GM19324 (cell line): ENCODE measurements at regions not wholly inside any gene's neighbourhood (a gene's known extent, or its start where the extent isn't known, plus 50 kb on each side); places are given as distances from the start of the nearest gene placed in this dataset.
"Not testable (repeated sequence)": the region's sequence is repeated elsewhere in the genome, so short reads cannot be mapped to it uniquely, and the experiment has no call there.

ENCODE experiments used
- ATAC-seq: cut with Tn5 transposase; IDR thresholded peaks from one replicate; pipeline ENCODE4 v1.9.1; 2021; ENCODE audit warnings: mild to moderate bottlenecking, moderate library complexity; ENCODE audit not compliant: unreplicated experiment, low FRiP score

DNA sequence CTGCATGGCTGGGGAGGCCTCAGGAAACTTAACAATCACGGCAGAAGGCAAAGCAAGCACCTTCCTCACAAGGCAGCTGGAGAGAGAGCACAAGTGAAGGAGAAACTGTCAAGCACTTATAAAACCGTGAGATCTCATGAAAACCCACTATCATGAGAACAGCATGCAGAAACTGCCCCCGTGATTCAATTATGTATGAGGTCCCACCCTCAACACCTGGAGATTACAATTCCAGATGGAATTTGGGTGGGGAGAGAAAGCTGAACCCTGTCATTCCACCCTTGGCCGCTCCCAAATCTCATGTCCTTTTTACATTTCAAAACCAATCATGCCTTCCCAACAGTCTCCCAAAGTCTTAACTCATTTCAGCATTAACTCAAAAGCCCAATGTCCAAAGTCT lies 107.2 kb upstream of the ECI2 start:
- no peak for ATAC-seq

DNA sequence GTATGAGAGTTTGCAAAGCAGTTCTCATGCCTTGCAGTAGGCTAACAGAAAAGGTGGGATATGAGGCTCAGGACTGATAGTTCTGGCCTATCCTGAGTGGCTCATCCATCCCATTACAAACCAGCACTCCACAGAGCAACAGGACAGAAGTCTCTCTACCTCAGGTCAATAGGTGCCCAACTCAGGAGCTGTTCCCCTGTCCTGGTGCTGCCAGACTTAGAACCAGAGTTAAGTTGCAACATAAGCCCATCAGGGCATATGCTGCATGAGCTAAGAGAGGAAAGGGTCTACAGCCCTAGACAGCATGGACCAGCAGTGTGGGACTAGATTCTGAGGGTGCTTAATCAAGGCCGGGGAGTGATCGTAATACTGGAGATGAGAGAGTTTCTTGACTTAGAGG lies 104.8 kb upstream of the ECI2 start:
- no peak for ATAC-seq

DNA sequence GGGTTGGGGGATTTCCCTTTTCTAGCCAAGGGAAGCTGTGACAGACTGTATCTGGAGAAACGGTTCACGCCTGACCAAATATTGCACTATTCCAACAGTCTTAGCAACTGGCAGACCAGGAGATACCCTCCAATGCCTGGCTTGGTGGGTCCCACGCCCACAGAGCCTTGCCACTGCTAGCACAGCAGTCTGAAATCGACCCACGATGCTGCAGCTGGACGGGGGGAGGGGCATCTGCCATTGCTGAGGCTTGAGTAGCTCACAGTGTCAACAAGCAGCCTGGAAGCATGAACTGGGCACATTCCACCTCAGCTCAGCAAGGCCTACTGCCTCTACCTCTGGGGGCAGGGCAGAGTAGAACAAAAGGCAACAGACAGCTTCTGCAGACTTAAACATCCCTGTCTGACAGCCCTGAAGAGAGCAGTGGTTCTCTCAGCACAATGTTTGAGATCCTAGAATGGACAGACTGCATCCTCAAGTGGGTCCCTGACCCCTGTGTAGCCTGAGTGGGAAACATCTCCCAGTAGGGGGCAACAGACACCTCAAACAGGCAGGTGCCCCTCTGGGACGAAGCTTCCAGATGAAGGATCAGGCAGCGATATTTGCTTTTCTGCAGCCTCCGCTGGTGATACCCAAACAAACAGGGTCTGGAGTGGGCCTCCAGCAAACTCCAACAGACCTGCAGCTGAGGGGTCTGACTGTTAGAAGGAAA lies 89.9 kb upstream of the ECI2 start:
- no peak for ATAC-seq

DNA sequence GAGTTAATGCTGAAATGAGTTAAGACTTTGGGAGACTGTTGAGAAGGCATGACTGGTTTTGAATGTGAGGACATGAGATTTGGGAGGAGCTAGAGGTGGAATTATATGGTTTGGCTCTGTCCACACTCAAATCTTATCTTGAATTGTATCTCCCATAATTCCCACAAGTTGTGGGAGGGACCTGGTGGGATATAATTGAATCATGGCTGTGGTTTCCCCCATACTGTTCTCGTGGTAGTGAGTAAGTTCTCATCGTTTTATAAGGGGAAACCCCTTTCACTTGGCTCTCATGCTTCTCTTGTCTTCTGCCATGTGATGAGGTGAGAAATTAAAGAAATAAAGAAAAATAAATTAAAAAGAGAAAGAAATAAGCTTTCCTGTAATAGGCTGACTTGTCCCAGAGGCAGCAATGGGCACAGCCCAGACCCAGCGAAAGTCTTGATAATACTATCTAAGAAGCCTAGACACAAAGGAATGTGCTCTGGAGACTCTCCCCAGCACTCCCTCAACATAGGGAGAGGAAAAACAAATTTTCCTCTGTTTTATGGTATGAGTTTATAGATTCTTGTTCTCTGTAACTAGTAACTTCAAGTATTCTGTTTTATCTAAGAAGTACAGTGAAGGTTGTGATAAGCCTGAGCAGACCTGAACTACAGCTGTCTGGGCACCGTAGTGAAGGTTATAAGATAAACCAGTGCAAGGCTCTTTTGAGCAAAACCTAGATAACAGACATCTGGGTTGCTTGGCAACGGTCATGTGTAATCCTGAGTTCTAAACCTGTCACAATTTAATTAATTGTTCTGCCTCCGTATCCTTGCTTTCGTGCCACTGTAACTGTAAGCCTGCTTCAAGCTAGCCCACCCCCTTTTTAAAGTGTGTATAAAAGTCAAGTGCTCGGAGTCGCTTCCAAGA lies 88.9 kb upstream of the ECI2 start:
- no peak for ATAC-seq

DNA sequence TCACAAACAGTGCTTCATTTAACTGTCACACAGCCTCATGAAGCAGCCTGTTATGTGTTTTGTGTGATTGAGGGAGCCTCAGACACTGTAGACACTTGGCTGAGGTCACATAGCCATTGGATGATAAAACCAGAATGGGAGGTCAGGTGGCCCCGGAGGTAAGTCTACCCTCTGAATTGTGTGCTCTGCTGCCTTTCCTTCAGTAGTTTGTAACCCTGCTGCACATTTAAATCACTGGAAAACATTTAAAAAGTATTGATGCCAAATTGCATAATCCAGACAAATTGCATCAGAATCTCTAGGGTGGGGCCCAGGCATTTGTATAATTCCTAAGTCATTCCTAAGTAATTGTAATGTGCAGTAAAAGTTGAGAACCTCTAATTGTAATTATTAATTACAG lies 85.2 kb upstream of the ECI2 start:
- ATAC-seq, result no peak

DNA sequence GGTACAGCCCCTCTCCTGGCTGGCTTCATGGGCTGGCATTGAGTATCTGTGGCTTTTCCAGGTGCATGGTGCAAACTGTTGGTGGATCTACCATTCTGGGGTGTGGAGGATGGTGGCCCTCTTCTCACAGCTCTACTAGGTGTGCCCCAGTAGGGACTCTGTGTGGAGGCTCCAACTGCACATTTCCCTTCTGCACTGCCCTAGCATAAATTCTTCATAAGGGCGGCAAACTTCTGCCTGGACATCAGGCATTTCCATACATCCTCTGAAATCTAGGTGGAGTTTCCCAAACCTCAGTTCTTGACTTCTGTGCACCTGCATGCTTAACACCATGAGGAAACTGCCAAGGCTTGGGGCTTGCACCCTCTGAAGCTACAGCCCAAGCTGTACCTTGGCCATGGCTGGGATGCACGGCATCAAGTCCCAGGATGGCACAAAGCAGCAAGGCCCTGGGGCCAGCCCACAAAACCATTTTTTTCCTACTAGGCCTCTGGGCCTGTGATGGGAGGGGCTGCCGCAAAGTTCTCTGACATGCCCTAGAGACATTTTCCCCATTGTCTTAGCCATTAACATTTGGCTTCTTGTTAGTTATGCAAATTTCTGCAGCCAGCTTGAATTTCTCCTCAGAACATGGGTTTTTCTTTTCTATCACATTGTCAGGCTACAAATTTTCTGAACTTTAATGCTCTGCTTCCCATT lies 83.4 kb upstream of the ECI2 start:
- not testable (repeated sequence) for ATAC-seq

DNA sequence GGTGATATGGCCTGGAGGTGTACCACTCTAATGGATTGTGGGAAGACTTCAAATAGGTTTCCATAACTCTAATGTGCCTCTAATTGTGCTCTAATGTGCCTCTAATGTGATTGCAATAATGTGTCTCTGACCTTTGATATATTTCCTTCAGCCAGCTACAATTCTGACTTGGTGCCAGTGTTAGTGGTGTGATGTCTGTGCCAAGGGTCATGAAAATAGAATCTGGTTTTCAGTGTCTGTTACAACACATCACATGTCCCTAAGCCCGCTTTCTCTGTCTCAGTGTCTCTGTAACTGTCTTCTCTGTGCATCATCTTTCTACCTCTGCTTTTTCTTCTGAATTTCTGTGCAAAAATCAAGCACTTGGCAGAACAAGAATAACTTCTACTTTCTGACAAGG lies 77.2 kb upstream of the ECI2 start:
- no peak for ATAC-seq

DNA sequence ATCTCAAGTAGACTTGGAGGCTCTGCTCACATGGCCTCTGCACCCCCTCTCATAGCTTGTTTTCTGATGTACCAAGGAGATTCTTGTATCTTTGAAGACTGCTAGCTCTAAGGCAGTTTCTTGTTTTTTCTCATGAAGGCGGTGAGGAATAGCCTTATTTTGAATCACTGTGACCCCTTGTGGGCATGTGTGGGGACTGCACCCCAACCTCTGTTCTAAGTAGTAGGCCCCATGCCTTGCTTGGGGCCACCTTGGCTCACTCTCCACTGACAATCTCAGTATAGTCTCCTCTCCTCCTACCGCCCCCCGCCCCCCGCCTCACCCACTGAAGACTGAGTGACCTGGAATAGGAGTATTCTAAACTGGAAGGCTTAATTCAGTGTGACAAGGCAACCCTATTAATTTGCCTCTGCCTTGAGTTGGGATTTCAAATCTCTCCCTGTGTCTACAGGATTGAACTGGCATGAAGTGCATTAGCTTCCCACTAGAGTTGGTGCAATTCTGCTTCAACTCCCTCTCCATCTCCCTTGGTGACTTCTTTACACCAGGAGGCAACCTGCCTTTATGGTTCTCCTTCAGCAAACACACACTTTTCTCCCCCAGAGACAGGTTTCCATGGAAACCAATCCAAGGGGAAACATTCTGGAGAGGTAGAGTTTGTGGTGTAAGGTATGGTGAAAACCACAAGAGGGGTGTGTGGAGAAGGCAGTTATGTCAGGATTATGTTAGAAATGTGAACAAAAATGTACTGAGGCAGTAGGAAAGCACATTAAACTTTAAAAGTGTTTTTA lies 75.4 kb upstream of the ECI2 start:
- no peak for ATAC-seq

DNA sequence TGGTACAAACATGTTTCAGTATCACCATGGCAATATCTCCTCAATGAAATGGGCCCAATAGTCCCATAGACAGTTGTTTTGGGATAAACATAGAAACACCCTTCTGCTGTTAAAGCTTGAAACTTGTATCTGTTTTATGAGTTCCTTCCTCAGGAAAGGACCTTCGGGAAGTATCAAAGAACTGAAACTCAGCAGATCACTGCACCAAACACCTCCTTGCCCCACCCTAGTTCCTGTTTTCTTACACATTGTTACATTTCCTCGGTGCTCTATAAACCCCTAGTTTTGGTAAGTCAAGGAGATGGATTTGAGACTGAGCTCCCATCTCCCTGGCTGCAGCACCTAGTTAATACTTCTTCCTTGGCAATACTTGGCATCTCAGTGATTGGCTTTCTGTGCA lies 73.8 kb upstream of the ECI2 start:
- ATAC-seq, result no peak

DNA sequence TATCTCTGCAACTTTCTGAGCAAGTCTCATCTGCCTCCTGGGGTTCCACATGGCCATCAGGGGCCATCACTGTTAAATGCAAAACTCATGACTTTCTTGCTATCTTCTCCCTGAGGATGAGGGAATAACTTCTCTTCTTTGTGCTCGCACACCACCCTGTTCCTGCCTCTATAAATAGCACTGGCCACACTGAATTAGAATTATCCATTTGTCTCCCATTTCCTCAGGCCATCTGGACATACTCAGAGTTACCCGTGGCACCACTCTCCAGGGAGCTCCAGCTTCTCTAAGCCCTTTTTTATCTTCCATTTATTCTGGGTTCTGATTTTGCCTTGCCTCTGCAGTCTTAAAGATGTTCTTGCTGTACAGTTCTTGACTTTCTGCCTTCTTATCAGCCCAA lies 72.8 kb upstream of the ECI2 start:
- ATAC-seq, result no peak

DNA sequence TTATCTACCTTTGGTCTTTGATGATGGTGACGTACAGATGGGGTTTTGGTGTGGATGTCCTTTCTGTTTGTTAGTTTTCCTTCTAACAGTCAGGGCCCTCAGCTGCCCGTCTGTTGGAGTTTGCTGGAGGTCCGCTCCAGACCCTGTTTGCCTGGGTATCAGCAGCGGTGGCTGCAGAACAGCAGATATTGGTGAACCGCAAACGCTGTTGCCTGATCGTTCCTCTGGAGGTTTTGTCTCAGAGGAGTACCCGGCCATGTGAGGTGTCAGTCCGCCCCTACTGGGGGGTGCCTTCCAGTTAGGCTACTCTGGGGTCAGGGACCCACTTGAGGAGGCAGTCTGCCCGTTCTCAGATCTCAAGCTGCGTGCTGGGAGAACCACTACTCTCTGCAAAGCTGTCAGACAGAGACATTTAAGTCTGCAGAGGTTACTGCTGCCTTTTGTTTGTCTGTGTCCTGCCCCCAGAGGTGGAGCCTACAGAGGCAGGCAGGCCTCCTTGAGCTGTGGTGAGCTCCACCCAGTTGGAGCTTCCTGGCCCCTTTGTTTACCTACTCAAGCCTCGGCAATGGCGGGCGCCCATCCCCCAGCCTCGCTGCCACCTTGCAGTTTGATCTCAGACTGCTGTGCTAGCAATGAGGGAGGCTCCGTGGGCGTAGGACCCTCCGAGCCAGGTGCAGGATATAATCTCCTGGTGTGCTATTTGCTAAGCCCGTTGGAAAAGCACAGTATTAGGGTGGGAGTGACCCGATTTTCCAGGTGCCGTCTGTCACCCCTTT lies 68.5 kb upstream of the ECI2 start:
- not testable (repeated sequence) for ATAC-seq

DNA sequence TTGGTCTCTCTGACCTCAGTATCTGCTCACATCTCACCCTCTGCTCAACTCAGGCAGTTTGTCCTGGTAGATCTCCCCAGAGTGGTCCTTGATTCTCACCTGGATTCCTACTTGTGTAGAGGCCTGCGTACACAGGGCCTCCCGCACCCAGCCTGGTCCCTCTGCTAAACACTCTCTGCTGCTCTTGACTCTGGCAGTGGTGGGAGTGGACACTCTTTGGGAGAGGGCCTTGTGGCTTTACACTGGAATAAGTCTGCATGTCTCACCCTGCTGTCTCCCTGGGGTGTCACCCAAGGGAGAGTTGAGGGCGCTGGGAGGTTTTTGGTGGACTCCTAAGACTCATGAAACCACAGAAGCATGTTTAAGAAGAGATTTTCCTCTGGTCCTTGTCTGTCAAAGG lies 57.3 kb upstream of the ECI2 start:
- ATAC-seq, result no peak

DNA sequence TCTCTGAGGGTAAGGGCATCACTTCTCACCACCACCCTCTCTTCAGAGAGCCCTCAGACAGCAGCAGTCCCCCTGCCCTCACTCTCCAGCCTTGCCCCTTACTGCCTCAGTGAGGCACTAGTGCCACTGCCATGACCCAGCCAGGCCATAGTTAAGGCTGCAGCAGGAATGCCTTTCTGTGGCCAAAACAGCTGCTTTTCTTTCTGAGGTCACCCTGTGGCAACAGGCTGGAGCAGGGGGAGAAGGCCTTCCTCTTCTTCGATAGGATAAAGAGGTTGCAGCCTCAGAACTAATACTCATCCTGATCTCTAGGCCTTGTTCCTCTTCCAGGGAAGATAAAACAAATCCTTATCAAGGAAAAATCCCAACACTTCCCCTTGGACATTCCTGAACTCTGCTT lies 56.8 kb upstream of the ECI2 start:
- no peak for ATAC-seq

DNA sequence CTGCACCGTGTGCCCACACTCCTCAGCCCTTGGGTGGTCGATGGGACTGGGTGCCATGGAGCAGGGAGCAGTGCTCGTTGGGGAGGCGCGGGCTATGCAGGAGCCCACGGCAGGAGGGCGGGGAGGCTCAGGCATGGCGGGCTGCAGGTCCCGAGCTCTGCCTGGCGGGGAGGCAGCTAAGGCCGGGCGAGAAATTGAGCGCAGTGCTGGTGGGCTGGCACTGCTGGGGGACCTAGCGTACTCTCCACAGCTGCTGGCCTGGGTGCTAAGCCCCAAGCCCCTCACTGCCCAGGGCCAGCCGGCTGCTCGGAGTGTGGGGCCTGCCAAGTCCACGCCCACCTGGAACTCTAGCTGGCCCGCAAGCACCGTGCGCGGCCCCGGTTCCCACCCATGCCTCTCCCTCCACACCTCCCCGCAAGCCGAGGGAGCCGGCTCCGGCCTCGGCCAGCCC lies 55.9 kb upstream of the ECI2 start:
- ATAC-seq, result no peak

DNA sequence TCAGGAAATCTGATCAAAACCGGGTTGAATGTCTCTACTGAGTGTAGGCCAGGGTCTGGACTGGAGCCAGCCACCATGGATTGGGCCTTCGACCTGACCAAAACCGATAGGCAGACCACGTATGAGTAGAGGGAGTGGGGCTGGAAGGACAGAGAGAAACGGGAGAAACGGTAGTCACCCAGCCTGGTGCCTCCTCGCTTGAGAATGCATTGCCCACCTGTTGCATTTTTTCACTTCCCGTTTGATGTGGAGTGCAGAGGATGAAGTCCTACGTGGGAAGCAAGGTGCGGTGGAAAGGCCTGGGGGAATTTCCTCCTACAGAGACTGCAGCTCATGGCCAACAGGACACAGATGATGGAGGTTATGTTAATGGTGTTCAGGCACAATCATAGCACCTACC lies 53.9 kb upstream of the ECI2 start:
- no peak for ATAC-seq

DNA sequence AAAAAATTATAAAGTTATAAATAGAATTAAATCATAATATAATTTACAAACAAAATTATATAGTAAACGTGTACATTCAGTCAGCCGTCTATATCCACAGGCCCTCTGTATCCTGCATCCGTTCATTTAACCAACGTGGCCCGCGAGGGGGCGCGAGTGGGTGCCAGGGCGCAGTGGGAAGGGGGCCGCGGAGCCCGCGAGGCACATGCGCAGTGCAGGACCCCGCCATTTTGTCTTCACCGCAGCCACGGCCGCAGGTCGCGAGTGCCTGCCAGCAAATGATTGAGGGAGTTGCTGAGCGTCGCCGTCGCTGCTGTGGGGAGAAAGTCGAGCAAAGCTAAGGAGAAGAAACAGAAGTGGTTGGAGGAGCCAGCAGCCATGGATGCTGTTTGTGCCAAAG lies 53.4 kb upstream of the ECI2 start:
- ATAC-seq, result no peak

DNA sequence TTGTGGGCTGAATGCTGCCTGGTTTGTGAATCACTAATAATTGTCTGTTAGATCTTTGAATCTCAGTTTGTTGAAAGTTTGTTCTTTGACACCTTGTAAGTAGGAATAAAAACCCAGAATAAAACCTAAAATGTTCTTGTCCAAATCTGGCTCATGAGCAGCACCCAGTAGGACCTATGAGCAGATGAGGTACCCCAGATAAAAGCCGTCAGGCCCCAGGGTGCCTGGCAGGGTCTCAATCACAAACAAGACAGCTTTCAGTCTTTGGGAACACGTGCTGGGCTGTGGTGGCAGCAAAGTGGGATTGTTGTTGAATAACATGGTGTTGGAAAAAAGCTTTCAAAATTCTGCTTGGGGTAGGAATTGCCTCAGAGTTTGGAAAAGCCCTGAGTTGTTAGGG lies 52.1 kb upstream of the ECI2 start:
- no peak for ATAC-seq

DNA sequence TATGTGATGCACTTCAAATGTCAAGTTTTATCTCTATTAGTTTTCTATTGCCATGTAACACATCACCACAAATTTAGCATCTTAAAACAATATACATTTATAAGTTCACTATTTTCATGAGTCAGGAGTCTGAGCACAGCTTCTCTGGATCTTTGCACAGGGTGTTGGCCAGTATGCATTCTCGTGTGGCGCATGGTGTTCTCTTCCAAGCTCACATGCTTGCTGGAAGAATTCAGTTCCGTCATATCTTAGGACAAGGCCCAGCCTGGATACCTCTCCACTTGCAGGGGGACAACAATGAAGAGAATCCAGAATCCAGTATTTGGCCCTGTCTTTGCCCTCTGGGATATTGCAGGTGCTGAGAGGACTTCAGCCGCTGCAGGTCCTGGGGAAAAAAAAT lies 51.0 kb upstream of the ECI2 start:
- ATAC-seq, result no peak

DNA sequence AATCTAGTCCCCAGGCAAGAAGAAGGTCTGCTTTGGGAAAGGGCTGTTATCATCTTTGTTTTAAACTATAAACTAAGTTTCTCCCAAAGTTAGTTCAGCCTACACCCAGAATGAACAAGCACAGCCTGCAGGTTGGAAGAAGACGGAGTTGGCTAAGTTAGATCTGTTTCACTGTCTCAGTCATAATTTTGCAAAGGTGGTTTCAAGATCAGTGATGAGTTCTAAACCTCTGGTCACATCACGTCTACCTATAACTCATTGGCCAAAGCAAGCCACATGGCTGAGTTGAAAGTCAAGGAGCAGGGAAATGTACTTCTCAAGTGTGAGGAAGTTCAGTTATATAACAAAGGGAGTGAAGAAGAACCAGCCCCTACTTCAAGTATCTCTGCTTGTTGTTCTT lies 50.5 kb upstream of the ECI2 start:
- no peak for ATAC-seq

DNA sequence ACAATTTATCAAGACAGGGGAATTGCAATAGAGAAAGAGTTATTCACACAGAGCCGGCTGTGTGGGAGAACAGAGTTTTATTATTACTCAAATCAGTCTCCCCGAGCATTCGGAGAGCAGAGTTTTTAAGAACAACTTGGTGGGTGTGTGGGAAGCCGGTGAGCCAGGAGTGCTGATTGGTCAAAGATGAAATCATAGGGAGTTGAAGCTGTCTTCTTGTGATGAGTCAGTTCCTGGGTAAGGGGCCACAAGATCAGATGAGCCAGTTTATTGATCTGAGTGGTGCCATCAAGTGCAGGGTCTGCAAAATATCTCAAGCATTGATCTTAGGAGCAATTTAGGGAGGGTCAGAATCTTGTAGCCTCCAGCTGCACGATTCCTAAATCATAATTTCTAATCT lies 50.0 kb upstream of the ECI2 start:
- no peak for ATAC-seq
